DMS53 treated with DMSO at 0.1 percent for 48 hours (cell line): ENCODE measurements at regions not wholly inside any gene's neighbourhood (a gene's known extent, or its start where the extent isn't known, plus 50 kb on each side); places are given as distances from the start of the nearest gene placed in this dataset.

Experiments
- DNase-seq: peaks from one replicate; lab custom pipeline; 2025; ENCODE audit not compliant: unreplicated experiment; lab: John Stamatoyannopoulos, UW

GRCh38 chr5:68776381-68776780 lies 317.4 kb upstream of the SLC30A5 start:
- DNase-seq = no peak

GRCh38 chr5:68777135-68777534 lies 316.7 kb upstream of the SLC30A5 start:
- DNase-seq = no peak

- no peak for DNase-seq
These were observed 315.3 kb upstream of the SLC30A5 start for GRCh38 chr5:68778484-68778883.

- no peak for DNase-seq
These were observed 313.4 kb upstream of the SLC30A5 start for GRCh38 chr5:68780299-68780955.

GRCh38 chr5:68793074-68793473 lies 300.7 kb upstream of the SLC30A5 start:
- DNase-seq = no peak

- no peak for DNase-seq
These were observed 299.8 kb upstream of the SLC30A5 start for GRCh38 chr5:68793993-68794392.

GRCh38 chr5:68795190-68795589 lies 298.6 kb upstream of the SLC30A5 start:
- no peak for DNase-seq

- no peak for DNase-seq
These were observed 294.7 kb upstream of the SLC30A5 start for GRCh38 chr5:68798877-68799843.

GRCh38 chr5:68802430-68802829 lies 291.4 kb upstream of the SLC30A5 start:
- no peak for DNase-seq

GRCh38 chr5:68803881-68804319 lies 289.9 kb upstream of the SLC30A5 start:
- no peak for DNase-seq

- DNase-seq = no peak
These were observed 289.5 kb upstream of the SLC30A5 start for GRCh38 chr5:68804343-68804742.

GRCh38 chr5:68805444-68805843 lies 288.4 kb upstream of the SLC30A5 start:
- DNase-seq = no peak

GRCh38 chr5:68817632-68818031 lies 276.2 kb upstream of the SLC30A5 start:
- no peak for DNase-seq

GRCh38 chr5:68818057-68818695 lies 275.6 kb upstream of the SLC30A5 start:
- DNase-seq = no peak

GRCh38 chr5:68818870-68819269 lies 274.9 kb upstream of the SLC30A5 start:
- no peak for DNase-seq

- DNase-seq = no peak
These were observed 272.8 kb upstream of the SLC30A5 start for GRCh38 chr5:68821056-68821455.

- DNase-seq = no peak
These were observed 271.0 kb upstream of the SLC30A5 start for GRCh38 chr5:68822796-68823195.

- DNase-seq = no peak
These were observed 270.5 kb upstream of the SLC30A5 start for GRCh38 chr5:68823301-68823700.

GRCh38 chr5:68830377-68830898 lies 263.4 kb upstream of the SLC30A5 start:
- DNase-seq = no peak

GRCh38 chr5:68834491-68834981 lies 259.3 kb upstream of the SLC30A5 start:
- no peak for DNase-seq

GRCh38 chr5:68838157-68838718 lies 255.6 kb upstream of the SLC30A5 start:
- no peak for DNase-seq
